HL-60/S4 (cell line): ENCODE measurements at regions not wholly inside any gene's neighbourhood (a gene's known extent, or its start where the extent isn't known, plus 50 kb on each side); places are given as distances from the start of the nearest gene placed in this dataset.
"Not testable (repeated sequence)": the region's sequence is repeated elsewhere in the genome, so short reads cannot be mapped to it uniquely, and the experiment has no call there.

Experiments used
- in situ Hi-C: fragments of 300-500 bp; cut with MboI; formaldehyde crosslinking; loops from 2 replicates; pipeline ENCODE4 v1.14.3; 2022; ENCODE audit warnings: low sequenced_read_pairs

GRCh38 chr2:58334414-58334813, 93.3 kb upstream of the FANCL start:
- in situ Hi-C loops: no loop called here

GRCh38 chr2:58325296-58325895, 84.3 kb upstream of the FANCL start:
- in situ Hi-C loops: not testable (repeated sequence)

DNA sequence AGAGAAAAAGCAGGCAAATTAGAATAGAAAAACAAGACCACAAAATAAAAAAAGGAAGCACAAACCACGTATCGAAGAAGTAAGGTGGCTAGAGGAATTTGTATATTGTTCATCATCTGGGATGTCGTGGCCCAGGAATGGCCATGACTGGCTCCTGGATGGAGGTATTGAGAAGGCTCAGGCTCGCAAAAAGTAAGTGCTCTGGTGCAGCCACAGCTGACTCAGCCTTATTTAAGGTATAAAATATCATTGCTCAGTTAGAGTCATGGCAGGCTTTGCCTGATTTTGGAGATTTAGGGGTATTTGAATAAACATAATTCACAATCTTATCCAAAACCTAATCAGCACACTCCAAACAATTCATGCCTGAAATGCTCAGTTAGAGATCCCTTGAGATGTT, 78.4 kb upstream of the FANCL start:
- in situ Hi-C loops: no loop called here

GRCh38 chr2:58318949-58319348, 77.8 kb upstream of the FANCL start:
- in situ Hi-C loops: not testable (repeated sequence)

GRCh38 chr2:58313926-58314325, 72.8 kb upstream of the FANCL start:
- in situ Hi-C loops: no loop called here

DNA sequence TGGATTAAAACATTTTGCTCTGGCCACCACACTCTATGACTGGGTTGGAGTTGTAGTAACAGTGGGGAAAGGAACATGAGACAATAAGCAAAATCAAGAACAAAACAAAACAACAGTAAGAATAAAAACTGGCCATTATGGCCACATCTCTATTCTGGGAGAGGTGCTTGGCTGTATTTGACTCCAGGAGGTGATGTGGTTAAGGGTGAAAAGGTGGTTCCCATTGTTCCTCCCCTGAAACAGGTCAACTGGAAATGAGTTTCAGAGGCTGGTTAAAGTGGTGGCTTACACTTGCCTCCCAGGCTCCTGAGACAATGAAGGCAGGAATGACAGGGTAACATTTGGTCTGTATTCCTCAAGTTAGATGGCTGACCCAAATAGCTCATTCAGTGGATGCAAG, 67.3 kb upstream of the FANCL start:
- in situ Hi-C loops: no loop called here

DNA sequence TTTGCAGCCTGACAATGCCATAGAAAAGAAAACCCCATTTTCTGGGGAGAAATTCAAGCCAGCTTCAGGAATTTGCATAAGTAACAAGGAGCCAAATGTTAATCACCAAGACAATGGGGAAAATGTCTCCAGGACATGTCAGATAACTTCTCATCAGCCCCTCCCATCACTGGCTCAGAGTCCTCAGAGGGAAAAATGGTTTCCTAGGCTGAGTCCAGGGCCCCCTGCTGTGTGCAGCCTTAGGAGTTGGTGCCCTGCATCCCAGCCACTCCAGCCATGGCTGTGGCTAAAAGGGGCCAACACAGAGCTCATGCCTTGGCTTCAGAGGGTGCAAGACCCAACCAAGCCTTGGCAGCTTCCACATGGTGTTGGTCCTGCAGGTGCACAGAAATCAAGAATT, 63.7 kb upstream of the FANCL start:
- in situ Hi-C loops: no loop called here

DNA sequence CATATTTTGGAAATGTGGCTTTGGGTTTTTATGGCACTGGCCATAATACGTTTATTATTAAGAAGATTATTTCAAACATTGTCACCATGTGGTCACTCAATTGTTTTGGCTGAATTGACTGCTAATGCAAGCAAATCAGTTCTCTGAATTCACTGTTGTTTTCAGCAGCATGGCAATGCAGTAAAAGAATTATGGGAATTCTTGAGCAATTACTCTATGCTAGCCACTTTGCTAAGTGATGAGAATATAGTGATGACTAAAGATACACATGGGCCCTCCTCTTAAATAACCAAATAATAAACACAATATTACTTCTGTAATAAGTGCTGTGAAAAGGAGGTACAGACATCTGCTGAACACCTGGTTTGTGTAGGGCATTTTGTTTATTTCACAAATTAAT, 58.0 kb upstream of the FANCL start:
- in situ Hi-C loops: no loop called here

DNA sequence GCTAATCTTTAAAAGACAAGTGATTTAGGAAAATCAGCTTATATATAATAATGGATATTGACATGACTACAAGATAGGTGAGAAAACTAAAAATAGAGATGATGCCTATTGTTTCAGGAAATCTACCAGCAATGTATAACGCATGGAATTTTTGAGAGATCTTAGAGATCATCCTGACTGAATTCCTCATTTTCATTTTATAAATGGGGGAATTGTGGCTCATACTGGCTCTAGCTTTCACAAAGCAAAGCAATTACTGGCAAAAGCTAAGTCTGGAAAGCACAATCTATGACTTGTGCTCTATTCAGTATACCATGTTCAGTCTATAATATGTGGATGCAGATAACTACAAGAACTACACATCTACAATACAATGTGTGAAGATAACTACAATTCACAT, 51.9 kb upstream of the FANCL start:
- in situ Hi-C loops: no loop called here

DNA sequence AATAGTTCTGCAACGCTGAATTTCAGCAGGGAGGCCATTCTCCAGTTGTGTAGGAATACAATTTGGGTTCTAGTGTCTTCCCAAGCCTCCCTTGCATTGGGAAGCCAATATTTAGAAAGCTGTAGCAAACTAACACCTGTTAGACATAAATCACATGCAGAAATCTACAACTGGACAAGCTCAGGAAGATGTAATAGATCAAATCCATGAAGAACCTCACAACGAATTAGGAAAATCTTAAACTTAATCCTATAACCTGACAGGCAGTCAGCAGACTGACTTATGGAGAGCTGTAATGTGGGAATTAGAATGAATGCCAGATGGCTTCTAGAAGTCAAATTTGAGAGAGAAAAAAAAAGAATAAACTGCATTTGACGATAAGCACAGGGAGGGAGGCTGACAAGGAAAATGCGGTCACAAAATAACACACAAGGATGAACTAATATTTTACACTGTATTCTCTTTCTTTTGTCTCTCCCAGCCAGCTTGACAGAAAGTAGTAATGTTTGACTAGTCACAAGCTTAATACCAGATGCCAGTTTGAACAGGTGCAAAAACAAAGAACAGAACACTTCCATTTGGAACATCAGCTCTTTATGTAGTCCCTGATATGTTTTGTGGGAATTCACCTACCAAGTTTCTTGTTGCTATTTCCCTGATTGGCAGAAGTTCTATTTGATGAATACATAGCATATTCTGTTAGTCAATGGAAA, 50.8 kb upstream of the FANCL start:
- in situ Hi-C loops: no loop called here
